ENCODE measurements at regions not wholly inside any gene's neighbourhood (a gene's known extent, or its start where the extent isn't known, plus 50 kb on each side); places are given as distances from the start of the nearest gene placed in this dataset.

- no peak for TF ChIP-seq ARID4B (CRISPR knock-in tag; IDR thresholded peaks at IDR 0.05; ENCODE audit: borderline replicate concordance)
- no peak for TF ChIP-seq JAZF1 (CRISPR knock-in tag; IDR thresholded peaks at IDR 0.05)
- no peak for TF ChIP-seq STAT6 (CRISPR knock-in tag; conservative IDR thresholded peaks at IDR 0.05; ENCODE audit: low read depth)
- TF ChIP-seq ZBTB43 (CRISPR knock-in tag; IDR thresholded peaks at IDR 0.05) = no peak
- TF ChIP-seq MXD4 (CRISPR knock-in tag; IDR thresholded peaks at IDR 0.05; ENCODE audit: borderline replicate concordance) = no peak
- TF ChIP-seq SMAD4 (CRISPR knock-in tag; IDR thresholded peaks at IDR 0.05) = no peak
Observed at GRCh38 chr1:5645929-5646328, 346.3 kb downstream of the NPHP4 start (continued).

- ChIA-PET CTCF (interaction anchor here (1.1 to 2.4 kb wide), 2 partner anchors 101 to 187 kb away, joined by 3 to 7 read pairs; no protein-coding TSS in a partner anchor), POLR2A (no interaction called here)
- no peak overlapping the region for H3K4me3 Mint-ChIP-seq
- peaks cover 13% of the 10 kb centered on the region for H3K27me3 Mint-ChIP-seq (ENCODE audit: low read depth)
- DNase-seq (ENCODE audit: low spot score) = no peak
- H3K9me3 Mint-ChIP-seq = peaks cover 47% of the 10 kb centered on the region
- peaks cover 32% of the 10 kb centered on the region for H3K36me3 Mint-ChIP-seq
- ATAC-seq = no peak
- no peak for TF ChIP-seq ZNF219 (CRISPR knock-in tag; IDR thresholded peaks at IDR 0.05; ENCODE audit: borderline replicate concordance)
- TF ChIP-seq TCF7 (CRISPR knock-in tag; IDR thresholded peaks at IDR 0.05; ENCODE audit: low read depth) = no peak
- no peak for TF ChIP-seq HMGXB4 (CRISPR knock-in tag; IDR thresholded peaks at IDR 0.05)
- TF ChIP-seq ZBTB43 (CRISPR knock-in tag; IDR thresholded peaks at IDR 0.05) = no peak
- TF ChIP-seq TEAD1 (CRISPR knock-in tag; IDR thresholded peaks at IDR 0.05) = no peak
- no peaks in the 10 kb centered on the region for H3K4me1 Mint-ChIP-seq
- no peak overlapping the region for H3K27ac Mint-ChIP-seq
Observed at GRCh38 chr1:5645135-5645399, 347.2 kb downstream of the NPHP4 start.

Measured in WTC11 (cell line).